A549 (cell line): ENCODE measurements at regions not wholly inside any gene's neighbourhood (a gene's known extent, or its start where the extent isn't known, plus 50 kb on each side); places are given as distances from the start of the nearest gene placed in this dataset.

Experiments used
- ATAC-seq, 2 experiments: fragments of 200-7000 bp in 1 of 2; fragments of >200 bp in 1 of 2; cut with Nextera tagmentation in 1 of 2; cut with Tn5 transposase in 1 of 2; 3 replicates each; pipeline versions ENCODE4 v1.8.0 to v1.9.1; 2018 to 2020; ENCODE audit warnings: mild to moderate bottlenecking in 1 of 2, moderate library complexity in 1 of 2
- CTCF ChIA-PET: fragments of 300-600 bp; sonication (Branson Sonifier 250); formaldehyde crosslinking; extraction: SDS; loops from one replicate; lab custom pipeline; 2021; ENCODE audit warnings: antibody characterized with exemption, inconsistent platforms; lab: Yijun Ruan, JAX
- POLR2A ChIA-PET: fragments of 350-600 bp; formaldehyde crosslinking; extraction: SDS; loops from one replicate; lab custom pipeline; 2021; ENCODE audit warnings: antibody characterized with exemption, inconsistent platforms; lab: Yijun Ruan, JAX
- DNase-seq, 2 experiments: peaks; one replicate each; pipeline versions ENCODE4 v3.0.0 to v3.0.0-alpha.2; 2011 to 2016; ENCODE audit warnings: low read depth in 1 of 2, low spot score in 1 of 2
- FAIRE-seq: peaks from 2 replicates; lab custom pipeline; 2011; peaks lifted over from hg19 to GRCh38; lab: Jason Lieb, UNC
- H3K27ac ChIP-seq, 2 experiments: fragments of >200 bp; sonication (Bioruptor Twin); formaldehyde crosslinking; 3 replicates each; pipeline ENCODE4 v1.5.1; 2016 to 2017
- H3K4me1 ChIP-seq: fragments of >200 bp; sonication (Bioruptor Twin); formaldehyde crosslinking; 3 replicates; pipeline ENCODE4 v1.6.1; 2016
- H3K4me2 ChIP-seq: fragments of >200 bp; sonication (Bioruptor Twin); formaldehyde crosslinking; 3 replicates; pipeline ENCODE4 v1.6.1; 2016
- H3K4me3 ChIP-seq: fragments of >200 bp; sonication (Bioruptor Twin); formaldehyde crosslinking; 3 replicates; pipeline ENCODE4 v1.5.1; 2016
- H3K9me3 ChIP-seq: fragments of >200 bp; sonication (Bioruptor Twin); formaldehyde crosslinking; 3 replicates; pipeline ENCODE4 v1.6.1; 2016
- BHLHE40 ChIP-seq: IDR thresholded peaks from 2 replicates; pipeline ENCODE4 v1.6.1; 2012; ENCODE audit warnings: low read depth, low read length, inconsistent platforms
- CHD4 ChIP-seq: fragments of 200-600 bp; sonication (generic); IDR thresholded peaks from 2 replicates; pipeline ENCODE4 v1.6.1; 2016; ENCODE audit warnings: antibody characterized with exemption, mild to moderate bottlenecking, borderline replicate concordance
- E2F6 ChIP-seq: IDR thresholded peaks from 2 replicates; pipeline ENCODE4 v1.6.1; 2012; ENCODE audit warnings: low read depth, borderline replicate concordance
- EP300 ChIP-seq, 2 experiments: fragments of >200 bp; sonication (Bioruptor Twin); formaldehyde crosslinking; IDR thresholded peaks; 2 replicates in 1 of 2; 3 replicates in 1 of 2; pipeline ENCODE4 v1.6.1; 2016 to 2017
- FOSB ChIP-seq: fragments of 250-450 bp; sonication (Bioruptor Pico); IDR thresholded peaks from 2 replicates; pipeline ENCODE4 v1.5.0; 2020; ENCODE audit warnings: mild to moderate bottlenecking, moderate library complexity
- GATA3 ChIP-seq: IDR thresholded peaks from 2 replicates; pipeline ENCODE4 v1.6.1; 2012; ENCODE audit warnings: borderline replicate concordance
- HES2 ChIP-seq: fragments of >200 bp; sonication (Bioruptor Twin); formaldehyde crosslinking; IDR thresholded peaks from 2 replicates; pipeline ENCODE4 v1.6.1; 2016
- HEYL ChIP-seq: fragments of 250-450 bp; sonication (Bioruptor Pico); IDR thresholded peaks from 2 replicates; pipeline ENCODE4 v1.8.0; 2021; ENCODE audit warnings: mild to moderate bottlenecking, moderate library complexity
- HOXB5 ChIP-seq: fragments of 250-450 bp; sonication (Bioruptor Pico); IDR thresholded peaks from 2 replicates; pipeline ENCODE4 v1.5.0; 2020; ENCODE audit warnings: mild to moderate bottlenecking, moderate library complexity
- JUNB ChIP-seq: fragments of >200 bp; sonication (Bioruptor Twin); formaldehyde crosslinking; IDR thresholded peaks from 2 replicates; pipeline ENCODE4 v1.6.1; 2016
- KDM5A ChIP-seq: fragments of 200-600 bp; sonication (generic); IDR thresholded peaks from 2 replicates; pipeline ENCODE4 v1.6.1; 2016; ENCODE audit warnings: antibody characterized with exemption, mild to moderate bottlenecking
- MAFK ChIP-seq: fragments of 450-650 bp; IDR thresholded peaks from 2 replicates; pipeline ENCODE4 v1.6.1; 2014; ENCODE audit not compliant: partially characterized antibody
- MYC ChIP-seq: IDR thresholded peaks from 2 replicates; pipeline ENCODE4 v1.6.1; 2012; ENCODE audit warnings: mild to moderate bottlenecking, inconsistent platforms, low read length, improper control_type of control experiment, borderline replicate concordance
- NFE2L2 ChIP-seq: fragments of 150-350 bp; conservative IDR thresholded peaks from 2 replicates; pipeline ENCODE4 v1.6.1; 2014; ENCODE audit warnings: low read length
- RARB ChIP-seq: fragments of 250-450 bp; sonication (Bioruptor Pico); IDR thresholded peaks from 2 replicates; pipeline ENCODE4 v1.8.0; 2021; ENCODE audit warnings: mild to moderate bottlenecking, moderate library complexity
- RNF2 ChIP-seq: fragments of 200-600 bp; sonication (generic); IDR thresholded peaks from 2 replicates; pipeline ENCODE4 v1.6.1; 2016; ENCODE audit warnings: low read depth, mild to moderate bottlenecking, antibody characterized with exemption, moderate library complexity, borderline replicate concordance
- SREBF2 ChIP-seq: fragments of 450-650 bp; IDR thresholded peaks from 2 replicates; pipeline ENCODE4 v1.6.1; 2014; ENCODE audit warnings: mild to moderate bottlenecking, moderate library complexity
- TFCP2L1 ChIP-seq: fragments of 250-450 bp; sonication (Bioruptor Pico); IDR thresholded peaks from 2 replicates; pipeline ENCODE4 v1.5.0; 2021; ENCODE audit warnings: mild to moderate bottlenecking
- TP53 ChIP-seq: fragments of 250-450 bp; sonication (Bioruptor Pico); IDR thresholded peaks from 2 replicates; pipeline ENCODE4 v1.5.0; 2021; ENCODE audit warnings: mild to moderate bottlenecking, moderate library complexity
- ZC3H11A ChIP-seq: fragments of 450-650 bp; IDR thresholded peaks from 2 replicates; pipeline ENCODE4 v1.6.1; 2014; ENCODE audit warnings: antibody characterized with exemption, mild to moderate bottlenecking
- ZNF302 ChIP-seq: fragments of 250-450 bp; sonication (Bioruptor Pico); IDR thresholded peaks from 2 replicates; pipeline ENCODE4 v1.9.0; 2021; ENCODE audit warnings: inconsistent platforms, mild to moderate bottlenecking, moderate library complexity
- WGBS: methylation state at CpG from one replicate; pipeline ENCODE4 v1.1.6; 2017; ENCODE audit errors: missing lambda C conversion rate; 5-methylcytosine and 5-hydroxymethylcytosine counted together
- TF ChIP-seq, protein P1 (sequence below): fragments of 200-600 bp; sonication (generic); IDR thresholded peaks from 2 replicates; pipeline ENCODE4 v1.6.1; 2016; ENCODE audit warnings: antibody characterized with exemption, mild to moderate bottlenecking, moderate library complexity
- TF ChIP-seq, protein P2 (sequence below): IDR thresholded peaks from 2 replicates; pipeline ENCODE4 v1.6.1; 2012
- TF ChIP-seq, protein P3 (sequence below): fragments of 150-350 bp; IDR thresholded peaks from 2 replicates; pipeline ENCODE4 v1.6.1; 2014; ENCODE audit warnings: low read depth, mild to moderate bottlenecking, low read length

DNA sequence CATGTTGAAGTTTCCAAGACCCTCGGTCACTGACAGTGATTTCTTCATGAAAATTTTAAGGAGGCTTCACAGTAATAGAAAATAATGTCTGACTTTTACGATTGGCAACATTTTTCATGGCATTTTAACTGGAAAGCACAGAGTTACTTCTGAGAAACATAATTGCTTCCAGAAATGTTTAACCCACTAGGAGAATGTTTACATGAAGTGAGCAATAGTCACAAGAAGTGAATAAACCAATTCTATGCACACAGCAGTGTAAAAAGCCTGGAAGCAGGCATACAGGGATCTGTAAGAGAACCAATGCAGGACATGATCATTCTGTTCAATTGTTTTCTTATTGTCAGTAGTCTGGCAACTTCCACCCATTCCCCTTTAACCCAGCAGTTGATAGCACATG, 316.2 kb upstream of the CXADR start:
- ATAC-seq: no peak
- no peak overlapping the region for H3K4me2 ChIP-seq
- 6% methylated on average over 2 of the region's 2 CpGs for WGBS

GRCh38 chr21:17197996-17198395, 314.8 kb upstream of the CXADR start:
- no peak for ATAC-seq
- WGBS: 8% methylated on average over 1 of the region's 1 CpG
- POLR2A ChIA-PET: no interaction called here
- DNase-seq: no peak
- Histone ChIP-seq H3K4me3 (no peak overlapping the region), H3K9me3 (no peaks in the 10 kb centered on the region), H3K4me2 (no peak overlapping the region), H3K4me1 (no peaks in the 10 kb centered on the region), H3K27ac (no peak overlapping the region)
- CTCF ChIA-PET: interaction anchor here (1.3 kb wide), 1 partner anchor 15 kb away, joined by 3 read pairs; no protein-coding TSS in a partner anchor
- TF ChIP-seq GATA3 (no peak), RARB (CRISPR knock-in tag) (no peak), ZC3H11A (no peak), FOSB (CRISPR knock-in tag) (no peak), BHLHE40 (no peak), TFCP2L1 (CRISPR knock-in tag) (no peak), CHD4 (no peak), ZNF302 (no peak), MAFK (no peak)
- TF ChIP-seq, protein P1, sequence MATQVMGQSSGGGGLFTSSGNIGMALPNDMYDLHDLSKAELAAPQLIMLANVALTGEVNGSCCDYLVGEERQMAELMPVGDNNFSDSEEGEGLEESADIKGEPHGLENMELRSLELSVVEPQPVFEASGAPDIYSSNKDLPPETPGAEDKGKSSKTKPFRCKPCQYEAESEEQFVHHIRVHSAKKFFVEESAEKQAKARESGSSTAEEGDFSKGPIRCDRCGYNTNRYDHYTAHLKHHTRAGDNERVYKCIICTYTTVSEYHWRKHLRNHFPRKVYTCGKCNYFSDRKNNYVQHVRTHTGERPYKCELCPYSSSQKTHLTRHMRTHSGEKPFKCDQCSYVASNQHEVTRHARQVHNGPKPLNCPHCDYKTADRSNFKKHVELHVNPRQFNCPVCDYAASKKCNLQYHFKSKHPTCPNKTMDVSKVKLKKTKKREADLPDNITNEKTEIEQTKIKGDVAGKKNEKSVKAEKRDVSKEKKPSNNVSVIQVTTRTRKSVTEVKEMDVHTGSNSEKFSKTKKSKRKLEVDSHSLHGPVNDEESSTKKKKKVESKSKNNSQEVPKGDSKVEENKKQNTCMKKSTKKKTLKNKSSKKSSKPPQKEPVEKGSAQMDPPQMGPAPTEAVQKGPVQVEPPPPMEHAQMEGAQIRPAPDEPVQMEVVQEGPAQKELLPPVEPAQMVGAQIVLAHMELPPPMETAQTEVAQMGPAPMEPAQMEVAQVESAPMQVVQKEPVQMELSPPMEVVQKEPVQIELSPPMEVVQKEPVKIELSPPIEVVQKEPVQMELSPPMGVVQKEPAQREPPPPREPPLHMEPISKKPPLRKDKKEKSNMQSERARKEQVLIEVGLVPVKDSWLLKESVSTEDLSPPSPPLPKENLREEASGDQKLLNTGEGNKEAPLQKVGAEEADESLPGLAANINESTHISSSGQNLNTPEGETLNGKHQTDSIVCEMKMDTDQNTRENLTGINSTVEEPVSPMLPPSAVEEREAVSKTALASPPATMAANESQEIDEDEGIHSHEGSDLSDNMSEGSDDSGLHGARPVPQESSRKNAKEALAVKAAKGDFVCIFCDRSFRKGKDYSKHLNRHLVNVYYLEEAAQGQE: no peak
- FAIRE-seq: no peak

More for the DNA sequence above, 316.2 kb upstream of the CXADR start:
- no peaks in the 10 kb centered on the region for H3K9me3 ChIP-seq
- DNase-seq: no peak
- no peak overlapping the region for H3K27ac ChIP-seq
- H3K4me3 ChIP-seq: no peak overlapping the region
- CTCF ChIA-PET: no interaction called here
- no peak for FAIRE-seq
- no peaks in the 10 kb centered on the region for H3K4me1 ChIP-seq
- POLR2A ChIA-PET: no interaction called here
- TF ChIP-seq TP53 (CRISPR knock-in tag) (no peak), HEYL (CRISPR knock-in tag) (no peak), NFE2L2 (no peak), RNF2 (no peak), EP300 (IDR thresholded peaks at IDR 0.05) (no peak), HES2 (no peak), MYC (no peak), GATA3 (no peak), HOXB5 (CRISPR knock-in tag) (no peak), JUNB (no peak), SREBF2 (no peak), E2F6 (no peak), BHLHE40 (no peak), KDM5A (no peak)
- TF ChIP-seq, protein P2, sequence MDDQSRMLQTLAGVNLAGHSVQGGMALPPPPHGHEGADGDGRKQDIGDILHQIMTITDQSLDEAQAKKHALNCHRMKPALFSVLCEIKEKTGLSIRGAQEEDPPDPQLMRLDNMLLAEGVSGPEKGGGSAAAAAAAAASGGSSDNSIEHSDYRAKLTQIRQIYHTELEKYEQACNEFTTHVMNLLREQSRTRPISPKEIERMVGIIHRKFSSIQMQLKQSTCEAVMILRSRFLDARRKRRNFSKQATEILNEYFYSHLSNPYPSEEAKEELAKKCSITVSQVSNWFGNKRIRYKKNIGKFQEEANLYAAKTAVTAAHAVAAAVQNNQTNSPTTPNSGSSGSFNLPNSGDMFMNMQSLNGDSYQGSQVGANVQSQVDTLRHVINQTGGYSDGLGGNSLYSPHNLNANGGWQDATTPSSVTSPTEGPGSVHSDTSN: no peak
- TF ChIP-seq, protein P1: no peak
- TF ChIP-seq, protein P3, sequence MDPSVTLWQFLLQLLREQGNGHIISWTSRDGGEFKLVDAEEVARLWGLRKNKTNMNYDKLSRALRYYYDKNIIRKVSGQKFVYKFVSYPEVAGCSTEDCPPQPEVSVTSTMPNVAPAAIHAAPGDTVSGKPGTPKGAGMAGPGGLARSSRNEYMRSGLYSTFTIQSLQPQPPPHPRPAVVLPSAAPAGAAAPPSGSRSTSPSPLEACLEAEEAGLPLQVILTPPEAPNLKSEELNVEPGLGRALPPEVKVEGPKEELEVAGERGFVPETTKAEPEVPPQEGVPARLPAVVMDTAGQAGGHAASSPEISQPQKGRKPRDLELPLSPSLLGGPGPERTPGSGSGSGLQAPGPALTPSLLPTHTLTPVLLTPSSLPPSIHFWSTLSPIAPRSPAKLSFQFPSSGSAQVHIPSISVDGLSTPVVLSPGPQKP: no peak
